Adrenal gland (tissue), 9 donors: ENCODE measurements at regions not wholly inside any gene's neighbourhood (a gene's known extent, or its start where the extent isn't known, plus 50 kb on each side); places are given as distances from the start of the nearest gene placed in this dataset.
A peak's percentile ranks its signal among the peaks of the same experiment; 100 is the strongest.

Experiments used
- DNase-seq, 7 donors: peaks; one replicate each; pipeline ENCODE4 v3.0.0-alpha.2; 2019 to 2020
- H3K27ac ChIP-seq, 5 donors: fragments of 200-600 bp; sonication (generic) in 4 of 5; 1 replicate in 3 of 5; 2 replicates in 2 of 5; pipeline versions ENCODE4 v1.5.1 to v1.8.0; 2016 to 2020; ENCODE audit warnings: mild to moderate bottlenecking in 1 of 5
- H3K27me3 ChIP-seq: fragments of 200-600 bp; 2 replicates; pipeline ENCODE4 v1.8.0; 2021
- H3K36me3 ChIP-seq, 2 donors: fragments of 200-600 bp; replicated peaks in 1 of 2; 1 replicate in 1 of 2; 2 replicates in 1 of 2; pipeline versions ENCODE4 v1.5.1 to v1.8.0; 2018 to 2022
- H3K4me1 ChIP-seq, 2 donors: fragments of 200-600 bp; replicated peaks in 1 of 2; 1 replicate in 1 of 2; 2 replicates in 1 of 2; pipeline versions ENCODE4 v1.5.1 to v1.8.0; 2018 to 2021
- H3K4me3 ChIP-seq, 4 donors: fragments of 200-600 bp; sonication (generic) in 3 of 4; one replicate each; pipeline ENCODE4 v1.5.1; 2016 to 2018
- H3K9me3 ChIP-seq, 3 donors: fragments of 200-600 bp; sonication (generic) in 1 of 3; replicated peaks in 1 of 3; 1 replicate in 2 of 3; 2 replicates in 1 of 3; pipeline versions ENCODE4 v1.5.1 to v1.8.0; 2016 to 2021
- POLR2A ChIP-seq, 2 donors: fragments of 450-650 bp; IDR thresholded peaks; one replicate each; pipeline ENCODE4 v1.6.1; 2017; ENCODE audit warnings: antibody characterized with exemption in 2 of 2, mild to moderate bottlenecking in 2 of 2, moderate library complexity in 1 of 2
- WGBS, 4 donors: extraction: QIAGEN DNeasy Blood & Tissue Kit in 2 of 4; methylation state at CpG; one replicate each; pipeline versions ENCODE4 v1.1.5 to v1.1.7; 2013 to 2017; 5-methylcytosine and 5-hydroxymethylcytosine counted together
- intact Hi-C, 2 donors: fragments of 100-400 bp; cut with DNase I; formaldehyde crosslinking; loops; one replicate each; pipeline versions ENCODE4 v1.14.1 to v1.15.0; 2022 to 2023
- TF ChIP-seq, protein P1 (sequence below), 6 experiments: fragments of 450-650 bp in 4 of 6; fragments of 200-600 bp in 2 of 6; sonication (generic) in 1 of 6; IDR thresholded peaks; 1 replicate in 5 of 6; 2 replicates in 1 of 6; pipeline versions ENCODE4 v1.5.1 to v1.8.0; 2016 to 2021; ENCODE audit warnings: antibody characterized with exemption in 6 of 6, mild to moderate bottlenecking in 2 of 6, moderate library complexity in 1 of 6
- donor health status: healthy with polysubstance abuse.
- donor health status: Bipolar disorder and iron deficiency.
- donor health status: DM: yes; HTN: yes; CAD: no.
- donor health status: DM: no; HTN: no; CAD: no.
- donor health status: DM: no; HTN: no; CAD: no.

GRCh38 chr2:61704364-61704763 is 149.5 kb downstream of the FAM161A start:
- DNase-seq: no peak
- TF ChIP-seq, protein P1, sequence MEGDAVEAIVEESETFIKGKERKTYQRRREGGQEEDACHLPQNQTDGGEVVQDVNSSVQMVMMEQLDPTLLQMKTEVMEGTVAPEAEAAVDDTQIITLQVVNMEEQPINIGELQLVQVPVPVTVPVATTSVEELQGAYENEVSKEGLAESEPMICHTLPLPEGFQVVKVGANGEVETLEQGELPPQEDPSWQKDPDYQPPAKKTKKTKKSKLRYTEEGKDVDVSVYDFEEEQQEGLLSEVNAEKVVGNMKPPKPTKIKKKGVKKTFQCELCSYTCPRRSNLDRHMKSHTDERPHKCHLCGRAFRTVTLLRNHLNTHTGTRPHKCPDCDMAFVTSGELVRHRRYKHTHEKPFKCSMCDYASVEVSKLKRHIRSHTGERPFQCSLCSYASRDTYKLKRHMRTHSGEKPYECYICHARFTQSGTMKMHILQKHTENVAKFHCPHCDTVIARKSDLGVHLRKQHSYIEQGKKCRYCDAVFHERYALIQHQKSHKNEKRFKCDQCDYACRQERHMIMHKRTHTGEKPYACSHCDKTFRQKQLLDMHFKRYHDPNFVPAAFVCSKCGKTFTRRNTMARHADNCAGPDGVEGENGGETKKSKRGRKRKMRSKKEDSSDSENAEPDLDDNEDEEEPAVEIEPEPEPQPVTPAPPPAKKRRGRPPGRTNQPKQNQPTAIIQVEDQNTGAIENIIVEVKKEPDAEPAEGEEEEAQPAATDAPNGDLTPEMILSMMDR (IDR thresholded peaks at IDR 0.05): no peak
- no peak for TF ChIP-seq POLR2A (IDR thresholded peaks at IDR 0.05)
- no peak overlapping the region for H3K4me3 ChIP-seq
- no peaks in the 10 kb centered on the region for H3K4me1 ChIP-seq
- H3K27me3 ChIP-seq: no peaks in the 10 kb centered on the region
- 84 to 88% (median 85%) methylated on average over 2 of the region's 2 CpGs for WGBS, 4 donors
- no peaks in the 10 kb centered on the region for H3K36me3 ChIP-seq
- H3K27ac ChIP-seq: no peak overlapping the region
- intact Hi-C loops: no loop called here
- H3K9me3 ChIP-seq: no peaks in the 10 kb centered on the region

- TF ChIP-seq POLR2A (IDR thresholded peaks at IDR 0.05): no peak
- TF ChIP-seq, protein P1 (IDR thresholded peaks at IDR 0.05): no peak
- no peaks in the 10 kb centered on the region for H3K36me3 ChIP-seq
- no peaks in the 10 kb centered on the region for H3K4me1 ChIP-seq
- WGBS, 4 donors: 70 to 78% (median 76%) methylated on average over 2 of the region's 2 CpGs
- intact Hi-C loops: no loop called here
- no peaks in the 10 kb centered on the region for H3K27me3 ChIP-seq
- no peak for DNase-seq
- H3K27ac ChIP-seq: no peak overlapping the region
- no peak overlapping the region for H3K4me3 ChIP-seq
- no peaks in the 10 kb centered on the region for H3K9me3 ChIP-seq
Observed at GRCh38 chr2:61702088-61702467, 151.8 kb downstream of the FAM161A start.

- intact Hi-C loops: no loop called here
- WGBS, 4 donors: 70 to 75% (median 72%) methylated on average over 4 of the region's 4 CpGs
- no peak overlapping the region for H3K27ac ChIP-seq
- no peaks in the 10 kb centered on the region for H3K27me3 ChIP-seq
- no peaks in the 10 kb centered on the region for H3K36me3 ChIP-seq
- no peaks in the 10 kb centered on the region for H3K4me1 ChIP-seq
- H3K4me3 ChIP-seq: no peak overlapping the region
- no peaks in the 10 kb centered on the region for H3K9me3 ChIP-seq
- no peak for DNase-seq
- TF ChIP-seq, protein P1 (IDR thresholded peaks at IDR 0.05): no peak
- TF ChIP-seq POLR2A (IDR thresholded peaks at IDR 0.05): no peak
Observed at GRCh38 chr2:61700464-61700863, 153.4 kb downstream of the FAM161A start.

DNA sequence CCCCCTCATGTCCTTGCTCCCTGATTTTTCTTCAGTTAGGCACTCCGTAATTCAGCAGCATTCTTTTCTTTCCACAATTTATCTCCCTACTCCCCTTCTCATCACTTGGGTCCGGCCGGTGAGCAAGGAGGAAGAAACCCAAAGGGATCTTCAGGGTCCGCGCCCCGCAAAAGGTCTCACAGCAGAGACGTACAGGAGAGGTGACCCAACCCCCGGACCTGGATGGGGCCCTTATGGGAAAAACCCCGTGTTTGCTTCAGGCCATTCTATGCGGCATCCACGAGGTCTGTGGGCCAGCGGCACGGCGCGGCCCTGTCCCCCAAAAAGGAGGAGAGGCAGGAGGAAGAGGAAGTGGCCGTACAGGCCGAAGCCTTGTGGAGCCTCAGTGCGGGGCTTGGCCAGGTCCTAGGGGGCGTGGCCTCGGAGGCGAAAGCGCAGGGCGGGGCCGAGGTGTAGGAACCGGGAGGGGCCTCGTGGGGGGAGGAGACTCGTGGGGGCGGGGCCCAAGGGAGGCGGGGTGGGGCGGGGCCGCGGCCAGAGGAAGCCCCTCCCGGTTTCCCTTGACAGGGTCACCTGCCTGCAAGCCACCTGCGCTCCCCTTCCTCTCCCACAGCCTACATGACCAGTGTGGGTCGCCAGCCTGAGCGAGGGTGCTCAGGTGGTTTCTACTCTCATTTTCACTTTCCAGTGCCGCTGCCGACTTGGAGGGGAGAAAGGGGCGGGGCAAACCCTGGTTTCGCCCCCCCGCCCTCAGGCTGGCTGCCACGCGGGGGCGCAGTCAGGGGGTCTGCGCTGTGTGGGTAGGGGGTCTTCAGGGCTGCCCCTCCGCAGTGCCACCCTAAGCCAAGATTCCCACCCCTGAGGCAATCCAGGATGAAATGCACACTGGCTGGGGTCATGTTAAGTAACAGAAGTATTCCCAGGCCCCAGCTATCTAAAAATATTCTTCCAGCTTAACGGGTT is 156.4 kb upstream of the XPO1 start:
- H3K4me3 ChIP-seq: peak overlapping the region; percentile 25 to 93 (median 92)
- TF ChIP-seq POLR2A (IDR thresholded peaks at IDR 0.05): peak in 1 of 2 donors; percentile 80
- TF ChIP-seq, protein P1 (IDR thresholded peaks at IDR 0.05): peak in 5 of 6 experiments; percentile 10 to 58 (median 42)
- H3K9me3 ChIP-seq: no peaks in the 10 kb centered on the region
- H3K27me3 ChIP-seq: no peaks in the 10 kb centered on the region
- H3K4me1 ChIP-seq: peaks cover 0 to 13% of the 10 kb centered on the region in 2 donors
- WGBS, 4 donors: 4 to 22% (median 7%) methylated on average over 12 to 45 of the region's 47 CpGs
- peak; percentile 94 to 98 (median 96) for DNase-seq
- no peaks in the 10 kb centered on the region for H3K36me3 ChIP-seq
- intact Hi-C loops: no loop called here
- H3K27ac ChIP-seq: peak overlapping the region in 3 of 5 donors; percentile 73 to 88 (median 76)
